Adrenal gland (tissue), 9 donors: ENCODE measurements at regions not wholly inside any gene's neighbourhood (a gene's known extent, or its start where the extent isn't known, plus 50 kb on each side); places are given as distances from the start of the nearest gene placed in this dataset.

Experiments
- DNase-seq, 7 donors: peaks; one replicate each; pipeline ENCODE4 v3.0.0-alpha.2; 2019 to 2020
- H3K27ac ChIP-seq, 5 donors: fragments of 200-600 bp; sonication (generic) in 4 of 5; 1 replicate in 3 of 5; 2 replicates in 2 of 5; pipeline versions ENCODE4 v1.5.1 to v1.8.0; 2016 to 2020; ENCODE audit warnings: mild to moderate bottlenecking in 1 of 5
- H3K27me3 ChIP-seq: fragments of 200-600 bp; 2 replicates; pipeline ENCODE4 v1.8.0; 2021
- H3K36me3 ChIP-seq, 2 donors: fragments of 200-600 bp; replicated peaks in 1 of 2; 1 replicate in 1 of 2; 2 replicates in 1 of 2; pipeline versions ENCODE4 v1.5.1 to v1.8.0; 2018 to 2022
- H3K4me1 ChIP-seq, 2 donors: fragments of 200-600 bp; replicated peaks in 1 of 2; 1 replicate in 1 of 2; 2 replicates in 1 of 2; pipeline versions ENCODE4 v1.5.1 to v1.8.0; 2018 to 2021
- H3K4me3 ChIP-seq, 4 donors: fragments of 200-600 bp; sonication (generic) in 3 of 4; one replicate each; pipeline ENCODE4 v1.5.1; 2016 to 2018
- H3K9me3 ChIP-seq, 3 donors: fragments of 200-600 bp; sonication (generic) in 1 of 3; replicated peaks in 1 of 3; 1 replicate in 2 of 3; 2 replicates in 1 of 3; pipeline versions ENCODE4 v1.5.1 to v1.8.0; 2016 to 2021
- POLR2A ChIP-seq, 2 donors: fragments of 450-650 bp; IDR thresholded peaks; one replicate each; pipeline ENCODE4 v1.6.1; 2017; ENCODE audit warnings: antibody characterized with exemption in 2 of 2, mild to moderate bottlenecking in 2 of 2, moderate library complexity in 1 of 2
- whole genome bisulfite sequencing, 4 donors: extraction: QIAGEN DNeasy Blood & Tissue Kit in 2 of 4; methylation state at CpG; one replicate each; pipeline versions ENCODE4 v1.1.5 to v1.1.7; 2013 to 2017; 5-methylcytosine and 5-hydroxymethylcytosine counted together
- intact Hi-C, 2 donors: fragments of 100-400 bp; cut with DNase I; formaldehyde crosslinking; loops; one replicate each; pipeline versions ENCODE4 v1.14.1 to v1.15.0; 2022 to 2023
- TF ChIP-seq, protein P1 (sequence below), 6 experiments: fragments of 450-650 bp in 4 of 6; fragments of 200-600 bp in 2 of 6; sonication (generic) in 1 of 6; IDR thresholded peaks; 1 replicate in 5 of 6; 2 replicates in 1 of 6; pipeline versions ENCODE4 v1.5.1 to v1.8.0; 2016 to 2021; ENCODE audit warnings: antibody characterized with exemption in 6 of 6, mild to moderate bottlenecking in 2 of 6, moderate library complexity in 1 of 6
- donor health status: healthy with polysubstance abuse.
- donor health status: Bipolar disorder and iron deficiency.
- donor health status: DM: yes; HTN: yes; CAD: no.
- donor health status: DM: no; HTN: no; CAD: no.
- donor health status: DM: no; HTN: no; CAD: no.

DNA sequence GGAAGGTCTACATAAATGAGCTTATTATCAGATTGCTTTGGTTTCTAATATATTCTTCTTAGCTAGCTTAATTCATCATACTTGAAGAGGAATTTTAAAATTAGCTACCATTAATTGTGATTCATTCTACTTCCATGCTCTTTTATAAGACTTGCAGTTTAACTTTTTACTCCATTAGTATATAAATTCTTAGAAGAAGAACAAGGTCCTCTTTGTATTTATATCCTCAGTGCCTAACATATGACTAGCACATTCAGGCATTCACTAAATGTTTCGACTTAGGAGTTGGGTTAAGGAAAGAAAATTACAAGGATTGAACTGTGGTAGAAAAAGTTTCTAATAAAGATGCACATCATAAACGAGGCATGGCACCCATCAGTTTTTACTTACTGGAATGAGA, 1135.5 kb downstream of the JRKL start:
- Histone ChIP-seq H3K27ac (no peak overlapping the region), H3K27me3 (no peaks in the 10 kb centered on the region), H3K4me1 (no peaks in the 10 kb centered on the region), H3K4me3 (no peak overlapping the region), H3K36me3 (no peaks in the 10 kb centered on the region), H3K9me3 (no peaks in the 10 kb centered on the region)
- 68 to 81% (median 71%) methylated on average over 2 of the region's 2 CpGs for WGBS, 4 donors
- TF ChIP-seq, protein P1, sequence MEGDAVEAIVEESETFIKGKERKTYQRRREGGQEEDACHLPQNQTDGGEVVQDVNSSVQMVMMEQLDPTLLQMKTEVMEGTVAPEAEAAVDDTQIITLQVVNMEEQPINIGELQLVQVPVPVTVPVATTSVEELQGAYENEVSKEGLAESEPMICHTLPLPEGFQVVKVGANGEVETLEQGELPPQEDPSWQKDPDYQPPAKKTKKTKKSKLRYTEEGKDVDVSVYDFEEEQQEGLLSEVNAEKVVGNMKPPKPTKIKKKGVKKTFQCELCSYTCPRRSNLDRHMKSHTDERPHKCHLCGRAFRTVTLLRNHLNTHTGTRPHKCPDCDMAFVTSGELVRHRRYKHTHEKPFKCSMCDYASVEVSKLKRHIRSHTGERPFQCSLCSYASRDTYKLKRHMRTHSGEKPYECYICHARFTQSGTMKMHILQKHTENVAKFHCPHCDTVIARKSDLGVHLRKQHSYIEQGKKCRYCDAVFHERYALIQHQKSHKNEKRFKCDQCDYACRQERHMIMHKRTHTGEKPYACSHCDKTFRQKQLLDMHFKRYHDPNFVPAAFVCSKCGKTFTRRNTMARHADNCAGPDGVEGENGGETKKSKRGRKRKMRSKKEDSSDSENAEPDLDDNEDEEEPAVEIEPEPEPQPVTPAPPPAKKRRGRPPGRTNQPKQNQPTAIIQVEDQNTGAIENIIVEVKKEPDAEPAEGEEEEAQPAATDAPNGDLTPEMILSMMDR (IDR thresholded peaks at IDR 0.05) = no peak
- TF ChIP-seq POLR2A (IDR thresholded peaks at IDR 0.05) = no peak
- DNase-seq = no peak
- intact Hi-C loops = no loop called here

DNA sequence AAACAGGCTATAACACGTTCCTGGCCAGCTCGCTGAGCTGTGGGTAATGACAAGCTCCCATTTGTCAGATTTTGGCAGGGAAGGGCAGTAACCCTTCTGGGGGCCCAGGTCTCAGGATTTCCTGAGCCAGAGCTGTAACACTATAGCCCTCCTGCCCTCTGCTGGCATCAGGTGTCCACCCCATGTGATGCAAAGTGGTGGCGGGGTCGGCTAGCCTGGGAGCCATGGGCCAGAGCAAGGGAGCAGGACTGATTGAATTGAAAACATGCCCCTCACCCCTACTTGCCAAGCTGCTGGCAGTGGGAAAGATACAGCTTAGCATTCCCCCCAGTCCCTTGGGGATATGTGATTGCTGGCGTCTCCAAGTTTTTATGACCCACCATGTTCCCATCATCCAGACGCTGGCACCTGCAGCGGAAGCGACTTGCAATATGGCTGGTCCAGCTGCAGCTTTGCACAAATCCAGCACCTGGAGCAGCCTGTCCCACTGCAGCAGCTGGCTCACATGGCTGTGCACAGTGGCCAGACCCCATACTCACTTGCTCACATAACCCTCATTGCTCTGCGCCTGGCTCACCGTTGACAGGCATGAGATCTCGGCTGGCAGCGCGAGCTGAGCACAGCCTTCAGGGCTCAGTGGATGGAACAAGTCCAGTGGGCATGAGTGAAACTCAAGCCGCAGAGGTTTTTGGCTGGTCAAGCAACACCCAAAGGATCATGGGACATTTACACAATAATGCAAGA, 1147.8 kb downstream of the JRKL start:
- no peaks in the 10 kb centered on the region for H3K27me3 ChIP-seq
- no peak overlapping the region for H3K4me3 ChIP-seq
- no peak for DNase-seq
- H3K36me3 ChIP-seq = no peaks in the 10 kb centered on the region
- H3K9me3 ChIP-seq = no peaks in the 10 kb centered on the region
- H3K27ac ChIP-seq = no peak overlapping the region
- no peaks in the 10 kb centered on the region for H3K4me1 ChIP-seq
- WGBS, 4 donors = 93 to 99% (median 94%) methylated on average over 8 to 14 of the region's 14 CpGs
- no peak for TF ChIP-seq POLR2A (IDR thresholded peaks at IDR 0.05)
- TF ChIP-seq, protein P1 (IDR thresholded peaks at IDR 0.05) = no peak
- intact Hi-C loops = no loop called here

DNA sequence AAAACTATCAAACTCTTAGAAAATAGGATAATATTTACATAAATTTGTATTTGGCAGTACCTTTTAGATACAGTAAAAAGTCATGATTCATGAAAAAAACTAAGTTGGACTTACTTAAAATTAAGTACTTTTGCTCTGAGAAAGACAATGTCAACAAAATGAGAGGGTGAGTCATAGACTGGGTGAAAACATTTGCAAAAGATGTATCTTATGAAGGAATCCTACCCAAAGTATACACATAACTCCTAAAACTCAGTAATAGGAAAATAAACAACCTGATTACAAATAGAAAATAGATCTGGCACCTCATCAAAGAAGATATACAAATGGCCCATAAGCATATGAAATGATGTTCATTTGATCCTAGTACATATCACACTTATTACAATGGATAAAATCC, 1154.6 kb downstream of the JRKL start:
- H3K36me3 ChIP-seq = no peaks in the 10 kb centered on the region
- no peak for DNase-seq
- H3K9me3 ChIP-seq = no peaks in the 10 kb centered on the region
- intact Hi-C loops = no loop called here
- no peak overlapping the region for H3K4me3 ChIP-seq
- H3K27me3 ChIP-seq = no peaks in the 10 kb centered on the region
- no peaks in the 10 kb centered on the region for H3K4me1 ChIP-seq
- TF ChIP-seq, protein P1 (IDR thresholded peaks at IDR 0.05) = no peak
- TF ChIP-seq POLR2A (IDR thresholded peaks at IDR 0.05) = no peak
- no peak overlapping the region for H3K27ac ChIP-seq

DNA sequence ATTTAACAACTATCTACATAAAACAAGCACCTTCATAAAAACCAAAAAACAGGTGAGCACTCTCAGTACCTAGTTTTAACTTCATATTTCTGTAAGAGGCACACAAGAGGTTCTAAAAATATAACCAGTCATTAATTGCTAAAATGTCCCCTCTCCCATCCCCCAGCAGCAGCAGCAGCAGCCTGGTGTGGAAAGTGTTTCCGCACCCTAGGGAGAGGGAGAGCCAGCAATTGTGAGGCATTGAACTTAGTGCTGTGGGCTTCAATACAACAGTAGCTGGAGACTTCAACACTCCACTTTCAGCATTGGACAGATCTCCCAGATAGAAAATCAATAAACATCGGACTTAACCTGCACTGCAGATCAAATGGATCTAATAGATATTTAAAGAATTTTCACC, 1158.5 kb downstream of the JRKL start:
- Histone ChIP-seq H3K4me1 (no peaks in the 10 kb centered on the region), H3K27me3 (no peaks in the 10 kb centered on the region), H3K27ac (no peak overlapping the region), H3K9me3 (no peaks in the 10 kb centered on the region), H3K36me3 (no peaks in the 10 kb centered on the region), H3K4me3 (no peak overlapping the region)
- TF ChIP-seq, protein P1 (IDR thresholded peaks at IDR 0.05) = no peak
- no peak for TF ChIP-seq POLR2A (IDR thresholded peaks at IDR 0.05)
- intact Hi-C loops = no loop called here
- no peak for DNase-seq
- 90 to 95% (median 91%) methylated on average over 2 of the region's 2 CpGs for WGBS, 4 donors
